GM21619 (cell line): ENCODE measurements at regions not wholly inside any gene's neighbourhood (a gene's known extent, or its start where the extent isn't known, plus 50 kb on each side); places are given as distances from the start of the nearest gene placed in this dataset.
"Not testable (repeated sequence)": the region's sequence is repeated elsewhere in the genome, so short reads cannot be mapped to it uniquely, and the experiment has no call there.

Experiments used
- ATAC-seq: cut with Tn5 transposase; IDR thresholded peaks from one replicate; pipeline ENCODE4 v1.9.1; 2021; ENCODE audit not compliant: unreplicated experiment

DNA sequence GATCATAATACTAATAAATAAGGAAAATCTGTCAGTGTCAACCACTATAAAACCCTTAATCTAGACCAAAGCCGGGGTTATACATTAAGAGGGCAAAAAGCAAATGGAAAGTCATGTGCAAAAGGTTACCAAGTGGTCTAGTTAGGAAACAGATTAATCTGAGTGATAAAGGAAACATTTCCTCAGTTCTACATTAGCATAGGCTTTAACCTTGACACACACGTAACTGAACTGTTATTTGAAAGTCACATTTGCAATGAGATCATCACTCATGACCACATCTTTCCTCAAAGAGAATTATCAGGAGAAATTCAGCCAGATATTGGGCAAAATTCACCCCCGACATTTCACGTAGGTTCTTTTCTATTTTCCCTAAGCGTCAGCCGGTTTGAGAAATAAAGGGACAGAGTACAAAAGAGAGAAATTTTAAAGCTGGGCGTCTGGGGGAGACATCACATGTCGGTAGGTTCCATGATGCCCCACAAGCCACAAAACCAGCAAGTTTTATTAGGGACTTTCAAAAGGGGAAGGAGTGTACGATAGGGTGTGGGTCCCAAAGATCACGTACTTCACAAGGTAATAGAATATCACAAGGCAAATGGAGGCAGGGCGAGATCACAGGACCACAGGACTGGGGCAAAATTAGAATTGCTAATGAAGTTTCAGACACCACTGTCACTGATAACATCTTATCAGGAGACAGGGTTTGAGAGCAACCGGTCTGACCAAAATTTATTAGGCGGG, 76.8 kb upstream of the DST start:
- not testable (repeated sequence) for ATAC-seq

GRCh38 chr6:56718236-56718635, 75.5 kb upstream of the DST start:
- no peak for ATAC-seq

DNA sequence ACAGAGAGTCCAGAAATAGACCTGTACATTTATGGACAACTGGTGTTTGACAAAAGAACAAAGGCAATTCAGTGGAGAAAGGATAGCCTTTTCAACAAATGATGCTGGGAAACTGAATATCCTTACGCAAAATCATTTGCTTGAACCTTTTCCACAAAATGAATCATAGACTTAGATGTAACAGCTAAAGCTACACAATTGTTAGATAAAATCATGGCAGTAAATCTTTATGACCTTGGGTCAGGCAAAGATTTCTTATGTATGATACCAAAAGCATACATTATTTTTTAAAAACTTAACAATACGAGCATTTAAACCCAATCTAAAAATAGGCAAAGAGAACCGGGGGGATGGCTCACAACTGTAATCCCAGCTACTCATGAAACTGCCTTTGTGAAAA, 73.5 kb upstream of the DST start:
- ATAC-seq = no peak

DNA sequence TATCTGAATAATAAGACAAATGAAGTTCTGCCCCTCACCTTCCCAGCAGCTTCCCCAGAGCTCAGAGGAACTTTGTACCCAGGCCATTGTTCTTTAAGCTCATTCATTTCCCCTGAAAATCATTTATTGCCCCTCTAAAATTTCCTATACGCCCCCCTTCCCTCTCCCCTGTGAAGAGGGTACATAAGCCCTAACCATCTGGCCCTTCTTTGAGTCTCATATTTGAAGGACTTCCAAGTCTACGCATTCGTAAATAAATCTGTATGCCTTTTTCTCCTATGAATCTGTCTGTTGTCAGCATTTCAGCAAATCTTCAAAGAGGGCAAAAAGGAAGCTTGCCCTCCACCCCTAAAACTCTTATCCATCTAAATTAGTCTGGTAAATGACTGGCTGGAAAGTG, 73.1 kb upstream of the DST start:
- ATAC-seq = no peak

- no peak for ATAC-seq
Measured at GRCh38 chr6:56714982-56715456, 72.3 kb upstream of the DST start.

- ATAC-seq = no peak
Measured at GRCh38 chr6:56714273-56714672, 71.6 kb upstream of the DST start.

DNA sequence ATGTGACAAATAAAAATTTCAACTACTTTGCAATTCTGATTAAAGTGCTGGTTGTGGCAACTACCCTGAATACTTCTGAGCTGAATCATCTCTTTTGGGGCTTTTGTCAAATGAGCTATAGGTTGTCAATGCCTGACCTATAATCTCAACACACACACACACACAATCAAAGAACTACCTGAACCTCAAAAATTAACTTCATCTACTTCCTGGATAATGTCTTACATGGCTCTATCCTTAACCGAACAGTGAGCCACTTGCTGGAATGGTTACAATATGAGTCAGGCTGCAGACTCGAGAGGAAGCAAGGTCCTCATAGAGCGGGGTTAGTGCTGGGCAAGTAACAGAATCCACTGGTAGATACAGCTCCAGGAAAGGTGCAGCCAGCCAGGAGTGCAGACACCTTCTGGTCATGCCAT, 70.6 kb upstream of the DST start:
- ATAC-seq = no peak

GRCh38 chr6:56710967-56711366, 68.3 kb upstream of the DST start:
- ATAC-seq = no peak

GRCh38 chr6:56709650-56710049, 67.0 kb upstream of the DST start:
- ATAC-seq = no peak

GRCh38 chr6:56708810-56709597, 66.3 kb upstream of the DST start:
- no peak for ATAC-seq

DNA sequence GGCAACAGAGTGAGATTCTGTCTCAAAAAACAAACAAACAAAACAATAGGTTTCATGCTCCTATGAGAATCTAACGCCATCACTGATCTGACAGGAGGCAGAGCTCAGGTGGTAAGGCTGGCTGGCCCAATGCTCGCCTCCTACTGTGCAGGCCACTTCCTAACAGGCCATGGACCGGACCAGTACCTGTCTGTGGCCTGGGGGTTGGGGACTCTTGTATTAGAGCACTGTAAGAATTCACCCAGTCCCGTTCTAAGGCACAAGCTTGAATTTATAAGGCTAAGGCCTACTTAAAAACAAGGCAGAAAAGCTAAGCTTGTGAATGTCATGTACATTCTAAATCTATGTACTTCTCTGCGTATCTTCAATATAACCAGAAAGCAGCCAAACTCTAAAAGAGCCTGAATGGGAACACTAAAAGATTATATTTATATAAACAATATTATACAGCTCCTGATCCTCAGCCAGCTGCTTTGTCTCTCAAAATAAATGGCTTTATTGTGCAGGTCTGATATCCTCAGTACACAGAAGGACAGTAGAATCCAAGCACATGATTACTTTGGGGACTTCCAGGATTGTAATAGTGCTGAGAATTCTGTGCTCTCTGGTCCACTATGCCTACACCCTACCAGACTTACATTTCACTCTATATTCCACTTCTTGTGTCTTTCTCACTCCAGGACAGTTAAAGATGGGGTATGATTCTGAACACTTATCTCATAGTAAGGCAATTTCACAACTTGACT, 64.5 kb upstream of the DST start:
- no peak for ATAC-seq

- ATAC-seq = no peak
Measured at GRCh38 chr6:56699066-56699654, 56.5 kb upstream of the DST start.

DNA sequence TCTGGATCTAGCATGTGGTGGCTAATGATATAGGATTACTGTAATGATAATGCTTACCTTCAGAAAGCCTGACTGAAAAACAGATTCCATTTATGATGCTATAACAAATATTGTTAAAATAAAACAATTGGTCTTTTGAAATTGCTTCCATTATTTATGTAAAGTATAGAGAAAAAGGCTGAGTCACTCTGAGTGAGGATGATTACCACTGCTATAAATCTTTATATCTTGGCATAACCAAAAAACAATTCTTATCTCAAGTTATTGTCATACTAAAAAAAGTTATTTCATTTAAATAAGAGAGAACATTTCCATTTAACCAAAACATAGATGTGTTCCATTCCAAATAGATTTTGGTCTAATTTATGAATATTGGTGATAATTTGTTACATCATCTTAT, 53.0 kb upstream of the DST start:
- ATAC-seq = no peak

DNA sequence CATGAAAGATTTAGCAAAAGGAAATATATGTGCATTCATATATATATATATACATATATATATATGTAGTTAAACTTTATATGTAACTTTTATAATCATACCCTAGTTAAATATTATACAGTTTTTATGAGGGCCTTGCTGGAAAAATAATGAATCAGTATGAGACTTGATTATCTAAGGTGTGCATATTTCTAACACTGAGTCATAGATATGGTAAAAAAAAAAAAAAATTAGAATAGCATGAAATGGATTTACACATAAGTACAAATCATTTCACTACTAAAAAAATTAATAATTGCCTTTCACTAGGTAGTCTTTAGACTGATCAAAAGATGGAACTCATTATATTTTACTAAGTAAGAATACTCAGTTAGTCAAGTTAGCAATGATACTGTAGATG, 51.3 kb upstream of the DST start:
- no peak for ATAC-seq

DNA sequence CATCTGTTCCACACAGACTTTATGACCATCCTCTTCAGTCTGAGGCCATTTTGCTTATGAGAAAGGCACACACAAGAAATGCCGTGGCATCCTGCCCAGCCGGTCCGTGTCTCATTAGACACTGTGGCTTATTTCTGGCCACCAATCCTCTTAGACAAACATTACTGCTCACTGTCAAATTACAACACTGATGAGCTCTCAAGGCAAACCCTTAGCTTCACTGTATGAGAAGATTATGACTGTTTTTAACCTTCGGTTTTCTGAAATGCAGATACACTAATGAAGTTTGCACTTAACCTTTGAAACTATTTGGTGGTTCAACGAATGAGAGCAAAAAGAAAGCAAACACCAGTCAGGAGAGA, 50.5 kb upstream of the DST start:
- ATAC-seq = no peak

GRCh38 chr6:56692523-56693245, 50.0 kb upstream of the DST start:
- no peak for ATAC-seq
